ENCODE measurements at regions not wholly inside any gene's neighbourhood (a gene's known extent, or its start where the extent isn't known, plus 50 kb on each side); places are given as distances from the start of the nearest gene placed in this dataset.

DNA sequence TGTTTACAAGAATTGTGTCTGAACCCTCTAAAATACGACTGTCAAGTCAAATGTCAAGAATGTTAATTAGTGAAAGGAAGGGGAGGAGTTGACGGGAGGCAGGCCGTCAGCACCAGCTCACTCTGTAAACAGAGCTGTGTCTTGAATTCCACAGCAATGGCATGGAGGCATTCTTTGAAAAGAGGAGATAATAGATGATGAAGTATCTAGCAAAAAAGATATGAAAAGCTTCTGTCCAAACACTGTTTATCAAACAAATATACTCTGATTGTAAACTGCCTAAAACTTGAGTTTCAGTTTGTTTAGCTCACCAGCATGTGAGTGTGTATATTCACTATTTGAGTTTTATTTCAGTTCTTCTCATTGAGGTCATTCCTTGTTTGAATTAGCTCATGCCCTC lies 94.7 kb upstream of the CDC42EP3 start:
- TF ChIP-seq, protein P1, sequence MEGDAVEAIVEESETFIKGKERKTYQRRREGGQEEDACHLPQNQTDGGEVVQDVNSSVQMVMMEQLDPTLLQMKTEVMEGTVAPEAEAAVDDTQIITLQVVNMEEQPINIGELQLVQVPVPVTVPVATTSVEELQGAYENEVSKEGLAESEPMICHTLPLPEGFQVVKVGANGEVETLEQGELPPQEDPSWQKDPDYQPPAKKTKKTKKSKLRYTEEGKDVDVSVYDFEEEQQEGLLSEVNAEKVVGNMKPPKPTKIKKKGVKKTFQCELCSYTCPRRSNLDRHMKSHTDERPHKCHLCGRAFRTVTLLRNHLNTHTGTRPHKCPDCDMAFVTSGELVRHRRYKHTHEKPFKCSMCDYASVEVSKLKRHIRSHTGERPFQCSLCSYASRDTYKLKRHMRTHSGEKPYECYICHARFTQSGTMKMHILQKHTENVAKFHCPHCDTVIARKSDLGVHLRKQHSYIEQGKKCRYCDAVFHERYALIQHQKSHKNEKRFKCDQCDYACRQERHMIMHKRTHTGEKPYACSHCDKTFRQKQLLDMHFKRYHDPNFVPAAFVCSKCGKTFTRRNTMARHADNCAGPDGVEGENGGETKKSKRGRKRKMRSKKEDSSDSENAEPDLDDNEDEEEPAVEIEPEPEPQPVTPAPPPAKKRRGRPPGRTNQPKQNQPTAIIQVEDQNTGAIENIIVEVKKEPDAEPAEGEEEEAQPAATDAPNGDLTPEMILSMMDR (conservative IDR thresholded peaks at IDR 0.05; ENCODE audit: low read length), result no peak
- TF ChIP-seq EZH2phosphoT487 (IDR thresholded peaks at IDR 0.05; ENCODE audit: borderline replicate concordance), result no peak

All from Loucy (cell line).